ENCODE measurements at regions not wholly inside any gene's neighbourhood (a gene's known extent, or its start where the extent isn't known, plus 50 kb on each side); places are given as distances from the start of the nearest gene placed in this dataset.

GRCh38 chr12:92021666-92022035 is 124.0 kb downstream of the BTG1 start:
- Histone ChIP-seq H3K9me3 (ENCODE audit: low read length) (no peaks in the 10 kb centered on the region), H4K20me1 (ENCODE audit: low read length) (no peaks in the 10 kb centered on the region), H3K36me3 (ENCODE audit: low read depth, low read length) (no peaks in the 10 kb centered on the region), H3K4me1 (ENCODE audit: insufficient read depth, low read length) (no peaks in the 10 kb centered on the region), H3K27ac (ENCODE audit: low read length) (no peak overlapping the region), H3K27me3 (ENCODE audit: low read length) (no peaks in the 10 kb centered on the region), H3K9ac (ENCODE audit: low read length) (no peak overlapping the region), H3K4me2 (ENCODE audit: low read length) (no peak overlapping the region), H3K4me3 (ENCODE audit: low read length) (no peak overlapping the region), H2AFZ (ENCODE audit: low read length) (no peak overlapping the region), H3K9me2 (replicated peaks; ENCODE audit: low read length) (no peaks in the 10 kb centered on the region), H3K79me2 (ENCODE audit: low read length) (no peaks in the 10 kb centered on the region), H3F3A (ENCODE audit: low read length, unreplicated experiment) (no peaks in the 10 kb centered on the region)
- DNase-seq (peak; percentile 7), ATAC-seq (no peak)
- CTCF ChIA-PET, result no interaction called here
- TF ChIP-seq CTCF (conservative IDR thresholded peaks at IDR 0.05; ENCODE audit: low read depth, low read length) (no peak), EZH2 (IDR thresholded peaks at IDR 0.05; ENCODE audit: low read length, unreplicated experiment) (no peak), EZH2phosphoT487 (IDR thresholded peaks at IDR 0.05; ENCODE audit: borderline replicate concordance, low read length) (no peak)
- intact Hi-C loops (cut with micrococcal nuclease), result no loop called here
- no TSS peak for BruUV-seq (replicated peaks)
- POLR2A ChIA-PET (ENCODE audit: unreplicated experiment), result no interaction called here

- TF ChIP-seq CTCF (conservative IDR thresholded peaks at IDR 0.05; ENCODE audit: low read depth, low read length), result no peak
- no peak for TF ChIP-seq EZH2 (IDR thresholded peaks at IDR 0.05; ENCODE audit: low read length, unreplicated experiment)
- no peak for TF ChIP-seq EZH2phosphoT487 (IDR thresholded peaks at IDR 0.05; ENCODE audit: borderline replicate concordance, low read length)
- Histone ChIP-seq H3K9me2 (replicated peaks; ENCODE audit: low read length) (no peaks in the 10 kb centered on the region), H3K4me1 (ENCODE audit: insufficient read depth, low read length) (no peaks in the 10 kb centered on the region), H3K4me2 (ENCODE audit: low read length) (no peak overlapping the region), H3K9me3 (ENCODE audit: low read length) (no peaks in the 10 kb centered on the region), H3K36me3 (ENCODE audit: low read depth, low read length) (no peaks in the 10 kb centered on the region), H2AFZ (ENCODE audit: low read length) (no peak overlapping the region), H3F3A (ENCODE audit: low read length, unreplicated experiment) (no peaks in the 10 kb centered on the region), H4K20me1 (ENCODE audit: low read length) (no peaks in the 10 kb centered on the region), H3K27ac (ENCODE audit: low read length) (no peak overlapping the region), H3K27me3 (ENCODE audit: low read length) (no peaks in the 10 kb centered on the region), H3K9ac (ENCODE audit: low read length) (no peak overlapping the region), H3K79me2 (ENCODE audit: low read length) (no peaks in the 10 kb centered on the region), H3K4me3 (ENCODE audit: low read length) (no peak overlapping the region)
- ChIA-PET CTCF (no interaction called here), POLR2A (ENCODE audit: unreplicated experiment) (no interaction called here)
- intact Hi-C loops (cut with micrococcal nuclease), result no loop called here
- DNase-seq (no peak), ATAC-seq (no peak)
- no TSS peak for BruUV-seq (replicated peaks)
These were observed 124.5 kb downstream of the BTG1 start for GRCh38 chr12:92020983-92021665.

GRCh38 chr12:92019491-92020277 is 126.0 kb downstream of the BTG1 start:
- BruUV-seq (replicated peaks), result no TSS peak
- intact Hi-C loops (cut with micrococcal nuclease), result no loop called here
- Histone ChIP-seq H3K36me3 (ENCODE audit: low read depth, low read length) (no peaks in the 10 kb centered on the region), H2AFZ (ENCODE audit: low read length) (no peak overlapping the region), H3K9ac (ENCODE audit: low read length) (no peak overlapping the region), H3F3A (ENCODE audit: low read length, unreplicated experiment) (no peaks in the 10 kb centered on the region), H3K9me3 (ENCODE audit: low read length) (no peaks in the 10 kb centered on the region), H3K4me2 (ENCODE audit: low read length) (no peak overlapping the region), H3K27me3 (ENCODE audit: low read length) (no peaks in the 10 kb centered on the region), H3K27ac (ENCODE audit: low read length) (no peak overlapping the region), H3K4me3 (ENCODE audit: low read length) (no peak overlapping the region), H3K4me1 (ENCODE audit: insufficient read depth, low read length) (no peaks in the 10 kb centered on the region), H4K20me1 (ENCODE audit: low read length) (no peaks in the 10 kb centered on the region), H3K79me2 (ENCODE audit: low read length) (no peaks in the 10 kb centered on the region), H3K9me2 (replicated peaks; ENCODE audit: low read length) (no peaks in the 10 kb centered on the region)
- ChIA-PET POLR2A (ENCODE audit: unreplicated experiment) (interaction anchor here (0.6 kb wide), 1 partner anchor 1218 kb away, joined by 5 read pairs; no protein-coding TSS in a partner anchor), CTCF (no interaction called here)
- DNase-seq, result no peak
- TF ChIP-seq CTCF (conservative IDR thresholded peaks at IDR 0.05; ENCODE audit: low read depth, low read length) (no peak), EZH2phosphoT487 (IDR thresholded peaks at IDR 0.05; ENCODE audit: borderline replicate concordance, low read length) (no peak), EZH2 (IDR thresholded peaks at IDR 0.05; ENCODE audit: low read length, unreplicated experiment) (no peak)
- ATAC-seq, result no peak

Data from PC-3 (cell line).